NB4 (cell line): ENCODE measurements at regions not wholly inside any gene's neighbourhood (a gene's known extent, or its start where the extent isn't known, plus 50 kb on each side); places are given as distances from the start of the nearest gene placed in this dataset.

Source experiments
- DNase-seq: peaks from one replicate; pipeline ENCODE4 v3.0.0; 2010; ENCODE audit warnings: low read depth
- H3K4me3 ChIP-seq: one replicate; pipeline ENCODE4 v1.5.1; 2011; ENCODE audit warnings: mild to moderate bottlenecking, low read depth, low read length, moderate library complexity
- MYC ChIP-seq: IDR thresholded peaks from 2 replicates; pipeline ENCODE4 v1.6.1; 2011; ENCODE audit warnings: low read depth, low read length
- POLR2A ChIP-seq: IDR thresholded peaks from 2 replicates; pipeline ENCODE4 v1.6.1; 2011; ENCODE audit warnings: mild to moderate bottlenecking; ENCODE audit not compliant: insufficient read length; ENCODE audit errors: extremely low read depth
- TF ChIP-seq, protein P1 (sequence below): IDR thresholded peaks from 2 replicates; pipeline ENCODE4 v1.6.1; 2011; ENCODE audit warnings: low read depth, low read length
- TF ChIP-seq, protein P2 (sequence below): IDR thresholded peaks from one replicate; pipeline ENCODE4 v1.5.1; 2012; ENCODE audit warnings: low read depth, low read length

DNA sequence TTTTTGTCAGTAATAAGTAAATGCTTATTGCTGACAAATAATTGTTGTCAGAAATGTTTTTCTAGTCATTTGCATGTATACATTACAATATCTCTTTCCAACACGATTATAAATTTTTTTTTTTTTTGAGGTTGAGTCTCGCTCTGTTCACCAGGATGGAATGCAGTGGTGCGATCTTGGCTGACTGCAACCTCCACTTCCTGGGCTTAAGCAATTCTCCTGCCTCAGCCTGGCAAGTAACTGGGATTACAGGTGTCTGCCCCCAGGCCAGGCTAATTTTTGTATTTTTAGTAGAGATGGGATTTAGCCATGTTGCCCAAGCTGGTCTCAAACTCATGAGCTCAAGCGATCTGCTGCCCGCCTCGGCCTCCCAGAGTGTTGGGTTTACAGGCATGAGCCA lies 72.0 kb upstream of the ATF3 start:
- no peak overlapping the region for H3K4me3 ChIP-seq
- DNase-seq: no peak
- no peak for TF ChIP-seq MYC
- TF ChIP-seq, protein P1, sequence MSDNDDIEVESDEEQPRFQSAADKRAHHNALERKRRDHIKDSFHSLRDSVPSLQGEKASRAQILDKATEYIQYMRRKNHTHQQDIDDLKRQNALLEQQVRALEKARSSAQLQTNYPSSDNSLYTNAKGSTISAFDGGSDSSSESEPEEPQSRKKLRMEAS: no peak

DNA sequence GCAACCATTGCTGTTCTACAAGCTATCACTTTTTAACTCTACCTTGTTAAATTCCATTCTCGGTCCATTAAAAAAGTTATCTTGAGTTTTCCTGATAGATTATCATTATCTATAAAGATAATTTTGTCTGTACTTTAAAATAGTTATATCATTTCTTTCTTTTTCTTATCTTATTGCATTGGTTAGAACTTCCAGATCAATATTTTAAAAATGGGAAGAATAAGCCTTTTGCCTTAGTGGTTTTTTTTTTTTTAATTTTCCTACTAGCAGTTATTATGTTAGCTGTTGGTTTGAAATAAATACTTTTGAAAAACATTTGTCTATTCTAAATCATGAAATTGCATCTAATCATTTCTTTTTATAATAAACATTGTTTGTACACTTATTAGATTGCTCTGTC lies 71.0 kb upstream of the ATF3 start:
- no peak for DNase-seq
- no peak overlapping the region for H3K4me3 ChIP-seq
- TF ChIP-seq MYC: no peak
- TF ChIP-seq POLR2A: no peak
- TF ChIP-seq, protein P1: no peak
- TF ChIP-seq, protein P2, sequence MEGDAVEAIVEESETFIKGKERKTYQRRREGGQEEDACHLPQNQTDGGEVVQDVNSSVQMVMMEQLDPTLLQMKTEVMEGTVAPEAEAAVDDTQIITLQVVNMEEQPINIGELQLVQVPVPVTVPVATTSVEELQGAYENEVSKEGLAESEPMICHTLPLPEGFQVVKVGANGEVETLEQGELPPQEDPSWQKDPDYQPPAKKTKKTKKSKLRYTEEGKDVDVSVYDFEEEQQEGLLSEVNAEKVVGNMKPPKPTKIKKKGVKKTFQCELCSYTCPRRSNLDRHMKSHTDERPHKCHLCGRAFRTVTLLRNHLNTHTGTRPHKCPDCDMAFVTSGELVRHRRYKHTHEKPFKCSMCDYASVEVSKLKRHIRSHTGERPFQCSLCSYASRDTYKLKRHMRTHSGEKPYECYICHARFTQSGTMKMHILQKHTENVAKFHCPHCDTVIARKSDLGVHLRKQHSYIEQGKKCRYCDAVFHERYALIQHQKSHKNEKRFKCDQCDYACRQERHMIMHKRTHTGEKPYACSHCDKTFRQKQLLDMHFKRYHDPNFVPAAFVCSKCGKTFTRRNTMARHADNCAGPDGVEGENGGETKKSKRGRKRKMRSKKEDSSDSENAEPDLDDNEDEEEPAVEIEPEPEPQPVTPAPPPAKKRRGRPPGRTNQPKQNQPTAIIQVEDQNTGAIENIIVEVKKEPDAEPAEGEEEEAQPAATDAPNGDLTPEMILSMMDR: no peak

DNA sequence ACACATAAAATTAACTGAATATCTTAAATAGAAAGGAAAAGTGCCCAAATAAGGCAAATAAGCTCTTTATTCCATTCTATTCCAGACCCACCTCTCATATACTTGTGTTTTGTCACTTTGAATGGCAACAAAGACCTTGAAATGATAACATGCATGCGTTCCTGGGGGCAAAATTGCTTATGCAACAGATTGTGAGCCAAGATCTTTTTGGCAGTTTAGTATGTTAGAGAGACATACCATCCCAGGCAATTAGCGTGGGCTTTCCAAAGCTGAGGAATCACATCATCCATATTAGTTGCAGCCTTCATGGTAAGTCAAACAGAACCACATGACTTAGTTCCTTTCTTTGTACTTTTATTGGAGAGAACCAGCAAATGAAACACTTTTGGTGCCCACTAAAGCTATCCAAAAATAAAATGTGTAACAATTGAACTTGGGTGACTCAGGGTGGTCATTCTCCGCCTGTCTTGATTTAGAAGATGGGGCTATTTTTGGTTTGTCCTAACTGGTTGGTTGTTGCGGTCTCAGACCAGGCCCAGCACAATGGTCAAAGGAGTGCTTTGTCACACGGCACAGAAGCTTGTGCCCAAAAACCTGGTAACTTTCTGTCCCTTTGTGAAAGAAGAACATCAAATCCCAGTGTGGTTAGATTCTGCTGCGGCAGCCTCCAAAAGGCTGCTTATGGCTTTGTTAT lies 68.7 kb upstream of the ATF3 start:
- H3K4me3 ChIP-seq: no peak overlapping the region
- TF ChIP-seq POLR2A (no peak), MYC (no peak)
- TF ChIP-seq, protein P1: no peak
- TF ChIP-seq, protein P2: no peak

DNA sequence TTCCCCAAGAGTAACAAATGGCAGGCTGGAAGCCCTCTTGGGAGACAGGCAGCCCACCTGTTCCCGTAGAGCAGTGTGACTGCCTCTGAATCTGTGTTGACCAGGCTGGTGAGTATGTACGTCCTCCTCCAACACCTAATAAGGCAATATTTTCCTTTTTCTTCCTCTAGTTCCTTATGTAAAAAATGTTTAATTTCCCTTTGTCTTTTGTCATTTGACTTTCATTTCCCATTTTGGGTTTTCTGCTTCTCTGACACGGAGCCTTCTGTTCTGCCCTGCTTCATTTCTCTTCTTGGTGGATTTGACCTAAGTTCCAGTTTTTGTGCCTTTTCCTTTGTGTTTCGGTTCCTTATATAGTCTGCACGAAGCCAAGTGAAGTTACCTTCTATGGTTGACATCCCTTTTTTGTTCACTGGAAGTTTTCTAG lies 65.8 kb upstream of the ATF3 start:
- TF ChIP-seq, protein P2: no peak
- no peak for TF ChIP-seq POLR2A
- H3K4me3 ChIP-seq: no peak overlapping the region
- DNase-seq: no peak

More for the DNA sequence above, 68.7 kb upstream of the ATF3 start:
- DNase-seq: no peak

DNA sequence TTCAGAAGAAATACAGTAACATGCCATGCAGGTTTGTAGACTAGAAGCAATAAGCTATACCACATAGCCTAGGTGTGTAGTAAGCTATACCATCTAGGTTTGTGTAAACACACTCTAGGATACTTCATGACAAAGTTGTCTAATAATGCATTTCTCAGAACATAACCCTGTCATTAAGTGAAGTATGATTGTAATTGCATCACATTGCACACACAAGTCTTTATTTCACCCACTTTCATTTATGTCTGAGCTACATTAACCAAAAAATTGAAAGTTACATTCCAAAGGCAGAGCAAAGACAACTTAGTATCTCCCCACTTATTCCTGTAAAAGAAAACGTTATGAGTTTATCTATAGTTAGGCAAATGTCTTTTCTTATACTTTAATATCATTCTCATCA lies 64.5 kb upstream of the ATF3 start:
- H3K4me3 ChIP-seq: no peak overlapping the region
- no peak for DNase-seq
- no peak for TF ChIP-seq POLR2A
- TF ChIP-seq, protein P1: no peak
- TF ChIP-seq MYC: no peak
- TF ChIP-seq, protein P2: no peak

DNA sequence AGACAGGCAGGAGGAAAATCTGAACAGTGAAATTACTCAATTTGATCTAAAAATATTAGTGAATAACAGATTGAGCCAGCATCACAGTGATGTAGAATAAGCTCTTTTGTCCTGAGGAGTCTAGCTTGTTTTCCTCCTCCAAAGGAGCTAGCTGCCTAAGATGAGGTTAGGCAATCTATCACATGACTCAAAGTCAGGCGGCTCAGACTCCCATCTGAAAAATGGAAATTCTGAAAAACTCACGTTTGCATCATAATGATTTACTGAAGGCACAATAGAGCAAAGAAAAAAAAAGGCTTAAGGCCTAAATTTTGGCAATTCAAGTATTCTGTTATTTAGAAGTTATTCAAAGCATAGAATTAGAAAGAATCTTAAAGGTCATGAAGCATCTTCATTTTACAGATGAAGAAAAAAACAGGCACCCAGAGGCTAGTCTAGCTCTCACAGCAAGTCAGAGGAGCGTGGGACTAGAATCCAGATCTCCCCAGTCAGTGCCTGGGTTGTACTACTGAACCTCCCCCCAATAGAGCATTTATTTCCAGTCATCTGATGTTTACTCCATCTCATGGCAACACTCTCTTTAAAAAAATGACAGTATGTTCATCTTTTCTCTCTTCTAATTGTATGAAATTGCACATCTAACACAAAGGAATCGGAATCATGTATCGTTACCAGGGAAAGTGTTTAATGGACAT lies 62.5 kb upstream of the ATF3 start:
- H3K4me3 ChIP-seq: no peak overlapping the region
- TF ChIP-seq, protein P2: no peak
- TF ChIP-seq, protein P1: no peak
- no peak for TF ChIP-seq POLR2A
- TF ChIP-seq MYC: no peak
- no peak for DNase-seq
